ENCODE measurements at regions not wholly inside any gene's neighbourhood (a gene's known extent, or its start where the extent isn't known, plus 50 kb on each side); places are given as distances from the start of the nearest gene placed in this dataset.
A peak's percentile ranks its signal among the peaks of the same experiment; 100 is the strongest.

DNA sequence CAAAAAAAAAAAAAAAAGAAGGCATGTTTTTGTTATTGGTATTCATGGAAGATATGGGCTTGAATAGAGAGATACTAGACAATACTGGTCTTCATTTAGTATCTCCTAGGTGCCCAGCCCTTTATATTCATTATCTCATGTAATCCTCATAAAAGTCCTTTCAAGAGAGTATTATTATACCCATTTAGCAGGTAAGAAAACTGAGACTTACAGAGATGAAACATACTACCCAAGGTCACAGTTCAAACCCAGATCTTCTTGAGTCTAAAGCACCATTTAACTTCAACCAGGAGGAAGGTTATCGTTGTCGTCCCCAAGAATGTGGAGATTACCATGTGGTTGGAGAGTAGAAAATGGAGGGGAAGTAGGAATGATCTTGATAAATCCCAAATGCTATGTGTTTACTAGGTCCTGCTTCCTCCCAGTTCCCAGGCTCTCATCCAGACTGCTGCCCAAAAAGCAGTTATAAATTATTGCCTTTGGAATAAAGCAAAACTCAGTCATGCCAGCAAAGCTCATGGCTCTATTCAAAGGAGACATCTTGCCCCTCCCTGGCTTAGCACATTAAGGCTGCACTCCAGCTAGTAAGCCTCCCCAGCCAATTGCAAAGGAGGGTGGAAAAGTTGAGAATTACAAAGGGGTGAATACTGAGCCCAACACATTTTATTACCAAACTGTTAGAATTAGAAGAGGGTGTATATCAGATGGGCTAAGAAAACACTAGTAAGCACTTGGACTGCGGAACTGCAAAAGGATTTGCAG lies 163.9 kb downstream of the PIK3R1 start:
- no peak for DNase-seq (ENCODE audit: low read depth, low spot score)

- DNase-seq (ENCODE audit: low read depth, low spot score) = no peak
These were observed 164.5 kb downstream of the PIK3R1 start for GRCh38 chr5:68380078-68380477.

GRCh38 chr5:68381060-68381459 lies 165.5 kb downstream of the PIK3R1 start:
- no peak for DNase-seq (ENCODE audit: low read depth, low spot score)

GRCh38 chr5:68381909-68382308 lies 166.4 kb downstream of the PIK3R1 start:
- DNase-seq (ENCODE audit: low read depth, low spot score) = no peak

GRCh38 chr5:68382640-68383039 lies 167.1 kb downstream of the PIK3R1 start:
- DNase-seq (ENCODE audit: low read depth, low spot score) = no peak

DNA sequence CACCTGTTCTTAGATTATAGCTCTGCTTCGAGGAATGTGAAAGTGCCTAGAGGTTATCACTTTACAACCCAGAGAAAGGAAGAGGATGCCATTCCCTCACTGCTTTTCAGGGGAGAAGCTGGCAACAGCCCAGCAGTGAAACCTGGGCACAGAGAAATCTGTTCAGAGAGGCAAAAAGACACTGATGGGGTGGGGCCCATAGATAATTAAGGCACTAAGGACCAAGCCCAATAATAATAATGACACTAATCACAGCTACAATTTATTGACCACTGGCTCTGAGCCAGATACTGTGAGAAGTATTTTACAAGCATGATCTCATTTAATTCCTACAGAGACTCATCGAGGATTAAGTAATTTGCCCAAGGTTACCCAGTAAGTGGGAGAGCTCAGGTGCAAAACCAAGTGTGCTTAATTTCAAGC lies 168.3 kb downstream of the PIK3R1 start:
- DNase-seq (ENCODE audit: low read depth, low spot score) = no peak

DNA sequence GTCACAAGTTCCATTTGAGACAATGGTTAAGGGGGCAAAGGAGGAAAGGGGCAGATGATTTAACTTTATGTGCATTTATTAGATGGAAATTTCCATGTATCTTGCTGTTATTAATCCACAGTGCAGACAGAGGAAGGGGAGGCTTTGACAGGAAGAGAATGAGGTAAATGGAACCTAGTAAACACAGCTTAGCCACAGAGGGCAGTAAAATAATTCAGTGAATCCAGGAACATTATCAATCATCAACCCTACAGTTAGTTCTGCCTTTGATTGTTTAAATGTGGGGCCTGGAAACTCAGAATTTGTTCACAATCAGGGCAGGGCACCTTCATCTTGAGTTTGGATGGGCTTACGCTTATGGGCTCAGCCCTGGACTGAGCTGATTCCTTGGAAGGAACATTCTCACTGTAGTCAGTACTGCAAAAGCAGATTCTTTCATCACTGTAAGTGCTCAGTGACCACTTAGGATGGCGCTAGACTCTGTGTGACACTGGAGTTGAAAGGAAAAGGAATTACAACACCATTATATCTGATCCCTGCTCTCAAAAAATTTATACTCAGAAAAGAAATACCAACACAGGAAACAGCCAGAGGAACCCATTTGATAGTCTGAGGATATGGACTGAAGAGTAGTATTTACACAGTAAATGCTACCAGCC lies 169.5 kb downstream of the PIK3R1 start:
- no peak for DNase-seq (ENCODE audit: low read depth, low spot score)

DNA sequence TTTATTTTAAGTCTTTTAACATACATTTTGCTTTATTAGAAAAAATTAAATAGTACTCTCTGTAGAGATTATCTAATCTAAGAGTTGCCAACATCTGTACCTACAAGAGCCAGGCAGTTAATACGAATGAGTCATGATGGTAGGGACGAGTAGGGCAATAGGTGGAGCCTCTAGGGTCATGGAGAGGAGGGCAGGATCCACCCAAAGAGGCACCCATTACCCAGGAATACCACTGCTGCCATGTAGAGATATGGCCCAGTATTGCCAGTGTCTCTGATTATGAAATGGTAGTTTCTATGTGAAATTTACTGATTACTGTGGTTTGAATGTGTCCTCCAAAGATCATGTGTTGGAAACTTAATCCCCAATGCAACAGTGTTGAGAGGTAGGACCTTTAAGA lies 170.4 kb downstream of the PIK3R1 start:
- DNase-seq (ENCODE audit: low read depth, low spot score) = no peak

- DNase-seq (ENCODE audit: low read depth, low spot score) = no peak
These were observed 171.7 kb downstream of the PIK3R1 start for GRCh38 chr5:68387074-68387796.

DNA sequence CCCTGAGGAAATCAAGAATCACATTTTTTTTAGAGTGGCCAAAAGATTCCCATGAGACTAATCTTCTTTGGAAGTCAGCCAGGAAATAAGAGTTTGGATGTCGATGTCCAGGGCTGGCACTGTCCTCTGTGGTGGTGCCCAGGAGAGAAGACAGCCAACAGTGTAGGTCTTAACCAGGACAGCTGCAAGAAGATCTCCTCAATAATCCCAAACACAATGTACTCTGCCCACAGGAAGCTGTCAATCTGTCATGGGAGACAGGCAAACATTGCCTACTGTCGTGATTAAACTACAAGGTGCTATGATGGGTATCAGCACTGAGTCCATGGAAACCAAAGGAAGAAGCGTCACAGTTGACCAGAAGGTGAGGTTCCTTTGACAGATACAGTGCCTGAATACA lies 174.1 kb downstream of the PIK3R1 start:
- DNase-seq (ENCODE audit: low read depth, low spot score) = no peak

GRCh38 chr5:68392617-68393016 lies 177.1 kb downstream of the PIK3R1 start:
- no peak for DNase-seq (ENCODE audit: low read depth, low spot score)

DNA sequence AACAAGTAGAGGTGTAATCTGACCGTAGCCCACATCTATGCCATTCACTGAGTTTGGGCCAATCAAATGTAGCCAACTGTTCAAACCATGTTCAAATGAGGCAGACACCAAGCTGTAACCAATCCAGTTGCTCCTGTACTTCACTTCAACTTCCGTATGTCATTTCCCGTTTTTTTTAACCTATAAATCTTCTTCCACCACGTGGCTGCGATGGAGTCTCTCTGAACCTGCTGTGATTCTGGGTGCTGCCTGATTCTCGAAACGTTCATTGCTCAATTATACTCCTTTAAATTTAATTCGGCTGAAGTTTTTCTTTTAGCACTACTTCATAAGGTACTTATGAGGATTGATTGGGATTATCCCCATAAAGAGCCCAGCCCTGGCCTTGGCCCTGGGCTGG lies 179.7 kb downstream of the PIK3R1 start:
- DNase-seq (ENCODE audit: low read depth, low spot score) = no peak

DNA sequence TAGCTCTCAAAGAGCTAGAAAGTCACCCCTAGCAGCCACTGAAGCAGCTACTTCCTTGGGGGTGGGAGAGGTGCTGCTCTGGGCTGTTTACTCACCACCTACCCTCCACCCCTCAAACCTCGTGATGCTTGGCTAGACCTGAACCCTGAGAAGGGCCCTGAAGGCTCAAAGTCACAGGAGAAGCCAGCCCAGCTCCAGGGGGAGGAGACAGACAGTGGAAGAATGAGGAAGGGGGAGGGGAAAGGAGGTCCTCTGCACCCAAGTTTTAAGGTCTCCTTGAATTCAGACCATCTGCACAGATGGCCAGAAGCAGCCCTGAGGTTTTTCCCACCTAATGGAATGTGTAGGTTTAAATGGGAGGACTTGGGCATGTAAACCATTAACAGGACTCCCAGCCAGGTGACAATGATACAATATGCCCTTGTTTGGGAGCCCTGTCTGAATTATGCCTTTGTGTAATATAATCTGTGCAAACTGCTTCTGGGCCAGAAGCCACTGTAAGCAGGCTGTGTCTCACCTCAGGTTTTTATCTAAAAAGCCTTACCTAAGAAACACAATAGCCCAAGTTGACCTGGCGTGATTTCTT lies 180.5 kb downstream of the PIK3R1 start:
- no peak for DNase-seq (ENCODE audit: low read depth, low spot score)

DNA sequence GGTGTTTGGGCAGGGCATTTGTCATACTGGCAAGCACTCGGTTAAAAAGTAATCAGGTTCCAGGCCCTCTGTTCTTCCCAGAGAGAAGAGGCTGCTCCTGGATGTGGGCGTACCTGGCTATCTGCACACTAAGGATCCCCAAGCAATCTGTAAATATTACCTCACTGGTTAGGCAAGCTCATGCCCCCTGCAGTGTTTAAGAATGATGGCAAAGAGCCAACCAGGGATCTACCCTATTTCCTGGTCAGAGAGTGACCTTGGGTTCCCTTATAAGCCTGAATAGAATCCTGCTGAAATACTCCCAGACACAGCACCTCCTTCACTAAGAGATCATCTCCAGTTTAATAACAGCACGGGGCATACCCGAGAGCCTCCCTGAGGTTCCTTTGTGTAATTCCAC lies 181.2 kb downstream of the PIK3R1 start:
- no peak for DNase-seq (ENCODE audit: low read depth, low spot score)

- no peak for DNase-seq (ENCODE audit: low read depth, low spot score)
These were observed 182.7 kb downstream of the PIK3R1 start for GRCh38 chr5:68398146-68398812.

DNA sequence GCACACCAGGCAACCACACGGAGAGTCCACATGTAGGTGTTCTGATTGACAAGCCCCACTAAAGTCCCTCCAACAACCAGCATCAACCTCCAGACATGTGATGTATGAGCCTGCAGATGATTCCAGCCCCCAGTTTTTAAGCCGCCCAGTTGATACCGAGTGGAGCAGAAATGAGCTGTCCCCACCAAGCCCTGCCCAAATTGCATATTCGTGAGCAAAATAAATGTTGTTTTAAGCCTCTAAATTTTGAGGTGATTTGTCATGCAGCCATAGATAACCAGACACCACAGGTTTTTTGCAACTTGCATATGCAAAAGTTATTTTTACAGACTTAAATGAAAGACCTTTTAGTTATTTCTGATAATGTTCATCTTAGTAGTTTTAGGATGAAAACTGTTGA lies 187.7 kb downstream of the PIK3R1 start:
- no peak for DNase-seq (ENCODE audit: low read depth, low spot score)

GRCh38 chr5:68404246-68404645 lies 188.7 kb downstream of the PIK3R1 start:
- no peak for DNase-seq (ENCODE audit: low read depth, low spot score)

- DNase-seq (ENCODE audit: low read depth, low spot score) = no peak
These were observed 189.6 kb downstream of the PIK3R1 start for GRCh38 chr5:68405026-68405684.

DNA sequence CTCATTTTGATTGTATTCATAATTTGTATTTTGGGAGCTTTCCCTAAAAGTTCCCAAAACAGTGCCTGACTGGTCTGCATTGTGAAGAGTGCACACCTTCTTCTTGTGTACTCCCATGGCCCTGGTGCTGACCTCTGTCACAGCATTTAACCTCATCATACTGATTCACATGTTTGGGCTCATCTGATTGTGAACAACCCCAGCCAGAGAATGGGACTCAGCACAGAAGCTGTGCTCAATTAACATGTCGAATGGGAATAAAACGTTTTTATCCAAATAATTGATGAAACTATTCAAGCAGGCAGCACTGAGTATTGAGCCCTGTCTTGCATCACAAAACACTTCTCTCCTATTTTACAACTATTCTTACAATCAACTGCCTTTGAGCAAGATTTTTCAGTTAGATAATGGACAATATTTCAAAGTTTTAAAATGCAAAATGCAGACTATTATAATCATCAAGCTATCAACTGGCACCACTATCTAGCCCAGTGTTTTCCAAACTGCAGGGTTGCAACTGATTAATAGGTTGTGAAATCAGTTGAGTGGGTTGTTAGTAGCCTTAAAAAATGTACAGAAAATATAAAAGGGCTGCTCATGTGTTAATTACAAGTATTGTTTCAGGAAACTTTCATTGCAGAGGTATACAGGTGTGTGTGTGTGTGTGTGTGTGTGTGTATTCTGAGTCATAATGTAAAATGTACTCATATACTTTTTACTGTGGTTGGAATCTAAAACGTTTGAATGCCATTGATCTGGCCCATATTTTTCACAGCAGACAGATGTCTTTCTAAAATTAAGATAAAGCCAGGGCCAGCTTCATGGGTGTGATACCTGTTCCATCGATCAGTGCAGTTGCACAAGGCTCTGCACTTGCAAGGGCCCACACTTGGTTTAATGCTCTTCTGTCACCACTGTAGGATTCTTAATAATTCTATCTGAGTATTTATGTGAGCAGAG lies 190.5 kb downstream of the PIK3R1 start:
- DNase-seq (ENCODE audit: low read depth, low spot score) = no peak

GRCh38 chr5:68406767-68407241 lies 191.2 kb downstream of the PIK3R1 start:
- DNase-seq (ENCODE audit: low read depth, low spot score) = peak; percentile 53
